Hepatocyte (in vitro differentiated cells): ENCODE measurements at regions not wholly inside any gene's neighbourhood (a gene's known extent, or its start where the extent isn't known, plus 50 kb on each side); places are given as distances from the start of the nearest gene placed in this dataset.

Experiments
- DNase-seq: peaks from one replicate; pipeline ENCODE4 v3.0.0-alpha.2; 2016; ENCODE audit warnings: low spot score
- H2AFZ ChIP-seq: fragments of 200-600 bp; sonication (generic); 2 replicates; pipeline ENCODE4 v1.6.0; 2016; ENCODE audit warnings: antibody characterized with exemption, mild to moderate bottlenecking
- H3K27ac ChIP-seq: fragments of 200-600 bp; sonication (generic); 2 replicates; pipeline ENCODE4 v1.5.1; 2016; ENCODE audit warnings: mild to moderate bottlenecking
- H3K27me3 ChIP-seq: fragments of 200-600 bp; sonication (generic); 2 replicates; pipeline ENCODE4 v1.6.1; 2016
- H3K36me3 ChIP-seq: fragments of 200-600 bp; sonication (generic); replicated peaks from 2 replicates; pipeline ENCODE4 v1.5.1; 2016; ENCODE audit warnings: low read depth; ENCODE audit not compliant: insufficient read depth
- H3K4me1 ChIP-seq: fragments of 200-600 bp; sonication (generic); 2 replicates; pipeline ENCODE4 v1.5.1; 2016; ENCODE audit warnings: mild to moderate bottlenecking, moderate library complexity; ENCODE audit not compliant: insufficient read depth
- H3K4me2 ChIP-seq: fragments of 200-600 bp; sonication (generic); 2 replicates; pipeline ENCODE4 v1.6.0; 2016
- H3K4me3 ChIP-seq: fragments of 200-600 bp; sonication (generic); 2 replicates; pipeline ENCODE4 v1.5.1; 2016; ENCODE audit warnings: mild to moderate bottlenecking
- H3K79me2 ChIP-seq: fragments of 200-600 bp; sonication (generic); 2 replicates; pipeline ENCODE4 v1.6.0; 2017; ENCODE audit warnings: mild to moderate bottlenecking
- H3K9me2 ChIP-seq: fragments of 200-600 bp; sonication (generic); replicated peaks from 2 replicates; pipeline ENCODE4 v1.6.0; 2017; ENCODE audit warnings: mild to moderate bottlenecking; ENCODE audit not compliant: insufficient read depth
- H3K9me3 ChIP-seq: fragments of 200-600 bp; sonication (generic); 2 replicates; pipeline ENCODE4 v1.5.1; 2016; ENCODE audit warnings: low read depth, mild to moderate bottlenecking
- H4K20me1 ChIP-seq: fragments of 200-600 bp; sonication (generic); 2 replicates; pipeline ENCODE4 v1.6.0; 2016; ENCODE audit warnings: mild to moderate bottlenecking; ENCODE audit not compliant: insufficient read depth, poor library complexity, severe bottlenecking
- EZH2 ChIP-seq: fragments of 200-600 bp; sonication (generic); IDR thresholded peaks from 2 replicates; pipeline ENCODE4 v1.6.1; 2016; ENCODE audit warnings: antibody characterized with exemption, mild to moderate bottlenecking, borderline replicate concordance
- EZH2phosphoT487 ChIP-seq: fragments of 200-600 bp; sonication (generic); IDR thresholded peaks from one replicate; pipeline ENCODE4 v1.6.1; 2018; ENCODE audit warnings: antibody characterized with exemption, mild to moderate bottlenecking, low read depth, moderate library complexity; ENCODE audit not compliant: unreplicated experiment, severe bottlenecking
- WGBS: methylation state at CpG from one replicate; pipeline ENCODE4 v1.1.6; 2016; ENCODE audit warnings: low lambda C conversion rate; ENCODE audit errors: missing lambda C conversion rate; 5-methylcytosine and 5-hydroxymethylcytosine counted together
- TF ChIP-seq, protein P1 (sequence below): fragments of 200-600 bp; sonication (generic); IDR thresholded peaks from 2 replicates; pipeline ENCODE4 v1.5.1; 2016; ENCODE audit warnings: antibody characterized with exemption, mild to moderate bottlenecking; ENCODE audit not compliant: poor library complexity

DNA sequence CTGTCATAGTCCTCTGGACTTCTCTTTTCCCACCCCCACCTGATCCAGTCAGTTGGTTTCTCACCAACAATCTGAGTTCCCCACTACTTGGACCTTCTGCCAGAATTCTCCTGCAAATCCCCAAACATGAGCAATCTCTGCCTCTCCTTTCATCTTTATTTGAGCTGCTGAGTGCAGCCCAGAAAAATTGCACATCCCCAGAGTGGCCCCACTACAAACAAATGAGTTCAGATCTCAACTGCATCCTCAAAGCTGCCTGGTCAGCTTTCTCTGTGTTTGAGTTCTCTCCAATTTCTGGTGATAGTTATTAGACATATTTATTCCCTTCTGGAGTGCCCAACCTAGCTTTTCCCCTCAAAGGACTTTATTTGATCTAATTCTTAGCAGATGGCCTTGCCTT is 102.2 kb downstream of the PSAT1 start:
- Histone ChIP-seq H2AFZ (no peak overlapping the region), H3K4me1 (no peaks in the 10 kb centered on the region), H3K27ac (no peak overlapping the region), H3K79me2 (no peaks in the 10 kb centered on the region), H3K36me3 (no peaks in the 10 kb centered on the region), H3K4me2 (no peak overlapping the region), H4K20me1 (no peaks in the 10 kb centered on the region), H3K27me3 (peaks cover 6% of the 10 kb centered on the region), H3K4me3 (no peak overlapping the region), H3K9me3 (peaks cover 8% of the 10 kb centered on the region), H3K9me2 (no peaks in the 10 kb centered on the region)
- TF ChIP-seq, protein P1, sequence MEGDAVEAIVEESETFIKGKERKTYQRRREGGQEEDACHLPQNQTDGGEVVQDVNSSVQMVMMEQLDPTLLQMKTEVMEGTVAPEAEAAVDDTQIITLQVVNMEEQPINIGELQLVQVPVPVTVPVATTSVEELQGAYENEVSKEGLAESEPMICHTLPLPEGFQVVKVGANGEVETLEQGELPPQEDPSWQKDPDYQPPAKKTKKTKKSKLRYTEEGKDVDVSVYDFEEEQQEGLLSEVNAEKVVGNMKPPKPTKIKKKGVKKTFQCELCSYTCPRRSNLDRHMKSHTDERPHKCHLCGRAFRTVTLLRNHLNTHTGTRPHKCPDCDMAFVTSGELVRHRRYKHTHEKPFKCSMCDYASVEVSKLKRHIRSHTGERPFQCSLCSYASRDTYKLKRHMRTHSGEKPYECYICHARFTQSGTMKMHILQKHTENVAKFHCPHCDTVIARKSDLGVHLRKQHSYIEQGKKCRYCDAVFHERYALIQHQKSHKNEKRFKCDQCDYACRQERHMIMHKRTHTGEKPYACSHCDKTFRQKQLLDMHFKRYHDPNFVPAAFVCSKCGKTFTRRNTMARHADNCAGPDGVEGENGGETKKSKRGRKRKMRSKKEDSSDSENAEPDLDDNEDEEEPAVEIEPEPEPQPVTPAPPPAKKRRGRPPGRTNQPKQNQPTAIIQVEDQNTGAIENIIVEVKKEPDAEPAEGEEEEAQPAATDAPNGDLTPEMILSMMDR: no peak
- no peak for TF ChIP-seq EZH2
- no peak for TF ChIP-seq EZH2phosphoT487
- DNase-seq: no peak

- peaks cover 6% of the 10 kb centered on the region for H3K27me3 ChIP-seq
- H3K79me2 ChIP-seq: no peaks in the 10 kb centered on the region
- TF ChIP-seq EZH2phosphoT487: no peak
- TF ChIP-seq, protein P1: no peak
- no peak for TF ChIP-seq EZH2
- H2AFZ ChIP-seq: no peak overlapping the region
- H3K36me3 ChIP-seq: no peaks in the 10 kb centered on the region
- H3K9me2 ChIP-seq: no peaks in the 10 kb centered on the region
- DNase-seq: no peak
- H3K4me2 ChIP-seq: no peak overlapping the region
- no peaks in the 10 kb centered on the region for H3K4me1 ChIP-seq
- no peak overlapping the region for H3K4me3 ChIP-seq
- H3K27ac ChIP-seq: no peak overlapping the region
- H4K20me1 ChIP-seq: no peaks in the 10 kb centered on the region
- H3K9me3 ChIP-seq: no peaks in the 10 kb centered on the region
Measured at GRCh38 chr9:78400496-78400895, 103.6 kb downstream of the PSAT1 start.

GRCh38 chr9:78405461-78405860 is 108.5 kb downstream of the PSAT1 start:
- H3K79me2 ChIP-seq: no peaks in the 10 kb centered on the region
- no peak overlapping the region for H3K4me3 ChIP-seq
- H3K27ac ChIP-seq: no peak overlapping the region
- no peak overlapping the region for H2AFZ ChIP-seq
- no peaks in the 10 kb centered on the region for H3K27me3 ChIP-seq
- no peak for DNase-seq
- WGBS: 97% methylated on average over 3 of the region's 3 CpGs
- H3K9me2 ChIP-seq: no peaks in the 10 kb centered on the region
- H3K4me1 ChIP-seq: no peaks in the 10 kb centered on the region
- H4K20me1 ChIP-seq: no peaks in the 10 kb centered on the region
- no peaks in the 10 kb centered on the region for H3K36me3 ChIP-seq
- H3K4me2 ChIP-seq: no peak overlapping the region
- no peaks in the 10 kb centered on the region for H3K9me3 ChIP-seq
- TF ChIP-seq, protein P1: no peak
- no peak for TF ChIP-seq EZH2phosphoT487
- no peak for TF ChIP-seq EZH2

DNA sequence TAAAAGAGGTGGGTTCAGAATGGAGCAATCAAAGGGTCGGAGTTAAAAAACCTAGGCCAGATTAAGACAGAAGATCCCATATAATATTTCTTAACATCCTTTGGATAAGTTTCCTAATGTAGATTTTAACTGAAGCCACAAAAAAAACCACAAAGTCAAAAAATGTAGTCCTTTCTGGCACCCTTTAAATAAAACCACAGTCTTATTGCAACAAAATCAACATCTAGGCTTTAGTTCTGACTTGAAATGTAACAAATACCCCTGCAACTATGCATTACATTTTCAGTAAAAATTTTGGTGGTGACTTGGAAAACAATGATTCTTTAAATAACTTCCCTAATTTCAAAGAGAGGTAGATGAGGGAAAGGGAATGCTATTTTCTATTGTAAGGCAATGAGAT is 109.2 kb downstream of the PSAT1 start:
- H3K4me2 ChIP-seq: no peak overlapping the region
- H3K9me3 ChIP-seq: no peaks in the 10 kb centered on the region
- no peak overlapping the region for H2AFZ ChIP-seq
- 91% methylated on average over 1 of the region's 1 CpG for WGBS
- no peak overlapping the region for H3K27ac ChIP-seq
- no peaks in the 10 kb centered on the region for H3K36me3 ChIP-seq
- TF ChIP-seq EZH2 (no peak), EZH2phosphoT487 (no peak)
- TF ChIP-seq, protein P1: no peak
- H4K20me1 ChIP-seq: no peaks in the 10 kb centered on the region
- H3K79me2 ChIP-seq: no peaks in the 10 kb centered on the region
- no peak overlapping the region for H3K4me3 ChIP-seq
- no peak for DNase-seq
- no peaks in the 10 kb centered on the region for H3K27me3 ChIP-seq
- H3K4me1 ChIP-seq: no peaks in the 10 kb centered on the region
- H3K9me2 ChIP-seq: no peaks in the 10 kb centered on the region
